Mucosa of descending colon (tissue), 3 donors: ENCODE measurements at regions not wholly inside any gene's neighbourhood (a gene's known extent, or its start where the extent isn't known, plus 50 kb on each side); places are given as distances from the start of the nearest gene placed in this dataset.

Experiments used
- ATAC-seq: fragments of 200-7000 bp; cut with Tn5 transposase; one replicate; pipeline ENCODE4 v1.9.1; 2020; ENCODE audit warnings: mild to moderate bottlenecking, moderate library complexity
- DNase-seq, 3 donors: peaks; one replicate each; pipeline ENCODE4 v3.0.0-alpha.2; 2020
- H3K36me3 ChIP-seq: fragments of 200-600 bp; one replicate; pipeline ENCODE4 v1.8.0; 2021; ENCODE audit warnings: low read depth, mild to moderate bottlenecking
- H3K4me1 ChIP-seq: fragments of 200-600 bp; one replicate; pipeline ENCODE4 v1.8.0; 2021; ENCODE audit warnings: low read depth, mild to moderate bottlenecking
- H3K4me3 ChIP-seq: fragments of 200-600 bp; one replicate; pipeline ENCODE4 v1.8.0; 2021; ENCODE audit warnings: mild to moderate bottlenecking
- H3K9me3 ChIP-seq: fragments of 200-600 bp; one replicate; pipeline ENCODE4 v1.8.0; 2021; ENCODE audit warnings: mild to moderate bottlenecking
- intact Hi-C, 2 donors: fragments of 100-400 bp; cut with DNase I in 1 of 2; cut with micrococcal nuclease in 1 of 2; formaldehyde crosslinking; loops; one replicate each; pipeline versions ENCODE4 v1.11.0 to v1.11.1; 2022; cut with DNase I, micrococcal nuclease
- TF ChIP-seq, protein P1 (sequence below): fragments of 200-600 bp; IDR thresholded peaks from one replicate; pipeline ENCODE4 v1.8.0; 2022; ENCODE audit warnings: antibody characterized with exemption, mild to moderate bottlenecking
- donor health status: DM: no; HTN: no; CAD: no; lungs with moderate emphysema.
- donor health status: DM: no; HTN: no; CAD: no.
- donor health status: DM: no; HTN: yes; CAD: no.

DNA sequence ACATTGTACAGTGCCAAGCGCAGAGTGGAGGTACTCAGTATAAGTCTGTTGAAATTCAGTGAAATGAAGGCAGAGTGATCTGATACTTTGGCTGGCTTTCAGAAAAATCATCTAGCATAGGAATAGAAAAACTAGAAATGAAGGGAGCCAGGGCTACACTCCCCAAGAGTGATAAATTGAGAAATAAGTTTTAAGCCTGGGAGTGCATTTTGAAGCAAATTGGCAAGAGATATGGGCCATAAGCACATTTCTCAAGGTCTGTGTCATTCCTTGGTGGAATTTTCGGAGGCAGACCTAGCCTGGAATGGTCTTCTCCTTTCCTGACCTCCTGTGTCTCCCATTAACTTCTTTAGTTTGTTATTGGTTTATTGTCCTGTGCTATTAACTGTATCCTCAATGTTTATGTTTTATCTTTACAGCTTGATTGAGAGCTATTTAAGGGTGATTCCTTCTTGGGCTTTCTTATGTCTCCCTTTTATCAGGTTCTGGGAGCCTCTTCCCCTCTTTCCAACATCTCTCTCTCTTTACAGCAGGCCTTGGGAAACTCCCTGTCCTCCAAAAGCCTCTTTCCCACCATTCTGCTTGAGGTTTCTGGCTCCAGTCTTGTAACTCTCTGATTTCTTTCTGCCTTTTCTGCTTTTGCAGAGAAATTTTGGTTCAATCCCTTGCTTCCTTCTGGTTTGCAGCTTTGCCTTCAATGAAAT, 649.5 kb downstream of the SLC4A3 start:
- H3K36me3 ChIP-seq: no peaks in the 10 kb centered on the region
- H3K9me3 ChIP-seq: no peaks in the 10 kb centered on the region
- ATAC-seq (no peak), DNase-seq (no peak)
- no peak overlapping the region for H3K4me3 ChIP-seq
- H3K4me1 ChIP-seq: no peaks in the 10 kb centered on the region
- TF ChIP-seq, protein P1, sequence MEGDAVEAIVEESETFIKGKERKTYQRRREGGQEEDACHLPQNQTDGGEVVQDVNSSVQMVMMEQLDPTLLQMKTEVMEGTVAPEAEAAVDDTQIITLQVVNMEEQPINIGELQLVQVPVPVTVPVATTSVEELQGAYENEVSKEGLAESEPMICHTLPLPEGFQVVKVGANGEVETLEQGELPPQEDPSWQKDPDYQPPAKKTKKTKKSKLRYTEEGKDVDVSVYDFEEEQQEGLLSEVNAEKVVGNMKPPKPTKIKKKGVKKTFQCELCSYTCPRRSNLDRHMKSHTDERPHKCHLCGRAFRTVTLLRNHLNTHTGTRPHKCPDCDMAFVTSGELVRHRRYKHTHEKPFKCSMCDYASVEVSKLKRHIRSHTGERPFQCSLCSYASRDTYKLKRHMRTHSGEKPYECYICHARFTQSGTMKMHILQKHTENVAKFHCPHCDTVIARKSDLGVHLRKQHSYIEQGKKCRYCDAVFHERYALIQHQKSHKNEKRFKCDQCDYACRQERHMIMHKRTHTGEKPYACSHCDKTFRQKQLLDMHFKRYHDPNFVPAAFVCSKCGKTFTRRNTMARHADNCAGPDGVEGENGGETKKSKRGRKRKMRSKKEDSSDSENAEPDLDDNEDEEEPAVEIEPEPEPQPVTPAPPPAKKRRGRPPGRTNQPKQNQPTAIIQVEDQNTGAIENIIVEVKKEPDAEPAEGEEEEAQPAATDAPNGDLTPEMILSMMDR: no peak
- intact Hi-C loops: no loop called here

GRCh38 chr2:220277445-220277975, 650.1 kb downstream of the SLC4A3 start:
- Histone ChIP-seq H3K9me3 (no peaks in the 10 kb centered on the region), H3K4me1 (no peaks in the 10 kb centered on the region), H3K4me3 (no peak overlapping the region), H3K36me3 (no peaks in the 10 kb centered on the region)
- TF ChIP-seq, protein P1: no peak
- ATAC-seq (no peak), DNase-seq (no peak)
- intact Hi-C loops: no loop called here

DNA sequence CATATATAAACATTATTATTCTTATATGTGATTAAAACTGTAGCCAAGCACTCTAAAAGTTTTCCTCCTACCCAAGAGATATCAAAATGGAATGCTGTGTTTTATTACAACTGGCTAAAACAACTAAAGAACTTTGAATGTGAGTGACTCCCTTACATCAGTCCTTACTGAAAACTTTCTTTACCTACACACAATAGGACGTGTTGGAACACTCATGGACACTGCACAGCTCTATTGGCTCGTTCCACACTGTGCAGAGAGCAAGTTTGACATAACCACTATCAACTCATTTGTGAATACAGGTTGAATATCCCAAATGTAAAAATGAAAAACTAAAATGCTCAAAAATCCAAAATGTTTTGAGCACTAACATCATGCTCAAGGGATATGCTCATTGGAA, 650.6 kb downstream of the SLC4A3 start:
- intact Hi-C loops: no loop called here
- no peaks in the 10 kb centered on the region for H3K9me3 ChIP-seq
- DNase-seq (no peak), ATAC-seq (no peak)
- H3K4me1 ChIP-seq: no peaks in the 10 kb centered on the region
- TF ChIP-seq, protein P1: no peak
- H3K4me3 ChIP-seq: no peak overlapping the region
- no peaks in the 10 kb centered on the region for H3K36me3 ChIP-seq

- no peak for ATAC-seq
- H3K9me3 ChIP-seq: no peaks in the 10 kb centered on the region
- H3K4me1 ChIP-seq: no peaks in the 10 kb centered on the region
- TF ChIP-seq, protein P1: no peak
- no peak overlapping the region for H3K4me3 ChIP-seq
- no peaks in the 10 kb centered on the region for H3K36me3 ChIP-seq
- intact Hi-C loops: no loop called here
- DNase-seq: no peak
Observed at GRCh38 chr2:220279372-220279771, 651.9 kb downstream of the SLC4A3 start.

- no peak for DNase-seq
- intact Hi-C loops: no loop called here
- Histone ChIP-seq H3K4me3 (no peak overlapping the region), H3K9me3 (no peaks in the 10 kb centered on the region), H3K36me3 (no peaks in the 10 kb centered on the region), H3K4me1 (no peaks in the 10 kb centered on the region)
- TF ChIP-seq, protein P1: no peak
- no peak for ATAC-seq
Observed at GRCh38 chr2:220279840-220280239, 652.4 kb downstream of the SLC4A3 start.

GRCh38 chr2:220280736-220281135, 653.3 kb downstream of the SLC4A3 start:
- TF ChIP-seq, protein P1: no peak
- Histone ChIP-seq H3K4me3 (no peak overlapping the region), H3K4me1 (no peaks in the 10 kb centered on the region), H3K9me3 (no peaks in the 10 kb centered on the region), H3K36me3 (no peaks in the 10 kb centered on the region)
- intact Hi-C loops: no loop called here
- no peak for DNase-seq
- ATAC-seq: no peak
